T-helper 1 cell (primary cell): ENCODE measurements at regions not wholly inside any gene's neighbourhood (a gene's known extent, or its start where the extent isn't known, plus 50 kb on each side); places are given as distances from the start of the nearest gene placed in this dataset.
"Not testable (repeated sequence)": the region's sequence is repeated elsewhere in the genome, so short reads cannot be mapped to it uniquely, and the experiment has no call there.

Experiments used
- DNase-seq, 5 donors: peaks; one replicate each; pipeline ENCODE4 v3.0.0-alpha.2; 2012 to 2020

DNA sequence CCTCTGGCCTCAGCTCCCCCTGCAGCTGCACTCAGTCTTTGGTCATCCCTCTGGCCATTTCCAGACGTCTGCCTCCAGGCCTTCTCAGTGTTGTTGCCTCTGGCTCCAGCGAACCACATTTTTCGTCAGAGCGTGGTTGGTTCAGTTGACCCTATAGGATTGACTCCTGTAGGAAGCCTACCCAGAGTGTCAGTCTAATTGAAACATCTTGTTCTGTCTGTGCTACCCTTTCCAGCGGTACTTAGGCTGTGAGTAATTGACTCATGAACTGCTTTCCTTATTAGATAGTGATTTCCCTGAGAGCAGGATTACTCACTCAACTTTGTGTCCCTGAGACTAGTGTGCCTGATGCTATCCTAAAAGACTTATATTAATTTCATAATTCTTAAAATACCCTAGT is 373.2 kb downstream of the ATP23 start:
- DNase-seq = no peak

DNA sequence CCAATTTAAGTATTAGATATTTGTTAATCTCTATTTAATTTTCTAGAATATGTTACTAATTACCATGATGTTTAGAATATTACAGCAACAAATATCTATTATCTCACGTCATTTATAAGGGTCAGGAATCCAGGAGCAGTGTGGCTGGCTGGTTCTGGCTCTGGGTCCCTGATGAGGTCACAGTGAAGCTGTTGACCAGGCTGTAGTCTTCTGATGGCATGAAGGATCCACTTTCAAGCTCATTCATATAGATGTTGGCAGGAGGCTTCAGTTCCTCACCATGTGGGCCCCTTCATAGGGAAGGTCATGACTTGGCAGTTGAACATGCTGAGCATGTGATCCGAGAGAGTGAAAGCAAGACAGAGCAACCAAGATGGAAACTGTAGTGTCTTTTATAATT is 375.6 kb downstream of the ATP23 start:
- DNase-seq = no peak

DNA sequence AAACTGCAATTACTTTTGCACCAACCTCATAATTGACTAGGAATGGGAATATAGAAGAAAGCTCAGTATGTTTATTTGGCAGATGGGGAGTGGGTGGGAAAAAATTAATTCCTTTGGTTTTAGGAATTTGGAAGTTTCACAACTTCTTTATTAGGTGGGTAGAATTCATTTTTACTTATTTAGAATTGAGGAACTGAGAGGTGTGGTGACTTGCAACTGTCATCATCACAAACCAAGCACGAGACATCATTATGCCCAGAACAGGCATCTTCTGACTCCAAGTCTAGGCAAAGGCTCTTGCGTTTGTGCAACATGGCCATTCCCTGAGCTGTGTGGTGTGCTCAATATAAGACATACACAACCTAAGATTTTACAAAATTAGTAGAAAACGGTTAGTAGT is 380.0 kb downstream of the ATP23 start:
- DNase-seq = no peak

DNA sequence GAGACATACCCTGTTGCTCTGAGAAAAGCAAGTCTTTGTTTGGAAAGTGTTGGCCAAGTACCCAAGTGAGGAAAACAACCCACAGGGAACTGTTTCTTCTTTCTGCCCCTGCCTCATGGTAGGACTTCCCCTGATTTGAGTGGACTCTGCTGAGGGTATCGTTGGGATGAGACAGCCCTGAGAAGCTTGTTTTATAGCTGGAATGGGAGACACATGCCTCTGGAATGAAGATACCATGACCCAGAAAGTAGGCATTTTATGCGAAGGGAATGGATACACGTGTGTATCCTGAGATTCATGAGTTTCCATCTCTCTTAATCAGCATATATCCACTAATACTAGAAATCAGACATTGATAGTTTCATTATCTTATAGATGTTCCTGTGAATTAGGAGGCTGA is 382.3 kb downstream of the ATP23 start:
- DNase-seq = no peak

DNA sequence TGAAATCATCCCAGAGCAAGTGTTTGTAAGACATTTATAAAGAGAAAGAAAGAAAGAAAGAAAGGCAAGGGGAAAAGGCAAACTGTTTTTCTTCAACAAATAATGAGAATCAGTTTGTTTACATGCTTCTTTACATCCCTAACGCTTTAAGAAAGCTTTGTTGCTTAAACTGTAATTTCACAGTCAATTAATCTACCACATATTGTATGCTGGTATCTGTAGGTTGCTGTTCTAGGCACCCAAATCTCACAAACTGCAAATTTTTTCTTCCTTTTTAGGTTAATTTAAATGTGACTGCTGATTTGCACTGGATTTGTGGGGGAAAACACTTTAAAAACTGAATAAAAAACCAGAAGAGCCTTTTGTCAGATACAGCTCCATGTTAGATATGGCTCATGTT is 384.2 kb downstream of the ATP23 start:
- DNase-seq = no peak

DNA sequence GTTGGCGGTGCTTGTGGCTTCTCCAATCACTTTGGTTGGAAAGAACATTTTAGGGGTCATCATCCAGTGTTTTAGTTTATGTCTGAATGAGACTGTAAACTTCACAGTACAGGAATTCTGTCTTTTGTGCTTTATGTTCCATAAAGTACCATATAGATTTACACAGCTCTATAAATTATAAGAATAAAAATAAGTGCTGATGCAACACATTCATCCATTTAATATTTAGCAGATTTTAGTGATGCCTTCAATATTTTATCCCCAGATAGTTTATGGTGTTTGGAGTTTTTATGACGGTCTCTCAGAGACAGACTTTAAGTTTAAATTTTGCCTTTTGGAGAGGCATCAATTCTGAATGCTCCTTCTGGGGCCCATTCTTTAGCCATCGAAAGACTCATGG is 385.2 kb downstream of the ATP23 start:
- no peak for DNase-seq

DNA sequence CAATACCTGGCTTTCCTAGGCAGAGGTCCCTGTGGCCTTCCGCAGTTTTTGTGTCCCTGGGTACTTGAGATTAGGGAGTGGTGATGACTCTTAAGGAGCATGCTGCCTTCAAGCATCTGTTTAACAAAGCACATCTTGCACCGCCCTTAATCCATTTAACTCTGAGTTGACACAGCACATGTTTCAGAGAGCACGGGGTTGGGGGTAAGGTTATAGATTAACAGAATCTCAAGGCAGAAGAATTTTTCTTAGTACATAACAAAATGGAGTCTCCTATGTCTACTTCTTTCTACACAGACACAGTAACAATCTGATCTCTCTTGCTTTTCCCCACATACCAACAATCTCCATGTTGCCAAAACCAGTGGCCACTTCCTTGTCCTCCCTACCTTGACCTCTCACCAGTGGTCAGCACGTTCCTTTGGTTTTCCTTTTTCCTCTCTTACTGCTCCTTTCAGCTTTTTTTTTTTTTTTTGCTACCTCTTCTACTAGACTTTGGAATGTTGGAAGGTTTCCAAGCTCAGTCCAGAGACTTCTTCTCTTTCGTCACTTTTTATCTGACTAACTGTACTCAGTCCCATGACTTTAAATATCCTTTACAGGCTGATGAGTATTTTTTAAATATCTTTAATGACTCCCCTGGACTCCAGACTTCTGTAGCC is 395.3 kb downstream of the ATP23 start:
- not testable (repeated sequence) for DNase-seq

DNA sequence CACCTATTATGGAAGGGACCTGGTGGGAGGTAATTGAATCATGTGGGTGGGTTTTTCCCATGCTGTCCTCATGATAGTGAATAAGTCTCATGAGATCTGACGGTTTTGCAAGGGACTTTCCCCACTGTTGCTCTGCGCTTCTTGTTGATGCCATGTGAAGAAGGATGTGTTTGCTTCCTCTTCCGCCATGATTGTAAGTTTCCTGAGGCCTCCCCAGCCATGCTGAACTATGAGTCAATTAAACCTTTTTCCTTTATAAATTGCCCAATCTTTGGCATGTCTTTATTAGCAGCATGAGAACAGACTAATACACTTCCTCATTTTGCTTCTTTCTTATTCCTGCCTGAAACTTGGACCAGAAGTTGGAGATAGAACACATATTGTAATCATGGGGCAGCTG is 396.2 kb downstream of the ATP23 start:
- not testable (repeated sequence) for DNase-seq

DNA sequence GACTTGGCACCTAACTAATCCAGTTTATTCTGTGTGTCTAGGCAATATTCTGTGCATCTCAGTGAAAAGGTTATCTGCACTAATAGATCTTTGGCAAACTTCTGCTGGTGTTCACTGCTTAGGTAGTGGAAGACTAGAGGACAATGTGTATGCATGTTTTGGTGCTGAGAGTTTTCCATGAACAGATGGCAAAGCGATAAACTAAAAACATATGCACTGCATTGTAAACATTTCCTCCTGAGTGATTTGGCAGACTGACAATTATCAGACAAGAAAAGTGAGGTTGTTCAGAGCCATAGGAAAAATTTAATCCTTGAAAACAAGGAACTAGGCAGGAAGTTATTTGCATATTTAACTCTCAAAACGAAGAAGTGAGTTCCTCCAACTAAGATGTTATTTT is 400.4 kb downstream of the ATP23 start:
- no peak for DNase-seq

DNA sequence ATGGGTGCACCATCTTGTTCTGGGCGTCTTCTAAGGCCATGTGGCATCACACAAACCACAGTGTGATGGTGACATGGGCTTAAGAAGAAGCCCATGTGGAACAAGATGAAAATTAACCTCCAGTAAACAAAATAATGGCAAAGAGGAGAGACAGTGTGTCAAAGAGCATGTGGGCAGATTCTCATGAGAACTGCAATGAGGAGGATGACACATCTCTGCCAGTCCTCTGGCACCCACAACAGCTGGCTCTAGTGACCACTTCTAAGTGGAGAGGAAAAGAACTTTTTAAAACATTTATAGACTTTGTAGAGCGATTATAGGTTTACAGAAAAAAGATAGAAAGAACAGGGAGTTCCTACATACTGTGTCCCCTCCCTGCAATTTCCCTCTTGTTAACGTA is 401.4 kb downstream of the ATP23 start:
- no peak for DNase-seq

DNA sequence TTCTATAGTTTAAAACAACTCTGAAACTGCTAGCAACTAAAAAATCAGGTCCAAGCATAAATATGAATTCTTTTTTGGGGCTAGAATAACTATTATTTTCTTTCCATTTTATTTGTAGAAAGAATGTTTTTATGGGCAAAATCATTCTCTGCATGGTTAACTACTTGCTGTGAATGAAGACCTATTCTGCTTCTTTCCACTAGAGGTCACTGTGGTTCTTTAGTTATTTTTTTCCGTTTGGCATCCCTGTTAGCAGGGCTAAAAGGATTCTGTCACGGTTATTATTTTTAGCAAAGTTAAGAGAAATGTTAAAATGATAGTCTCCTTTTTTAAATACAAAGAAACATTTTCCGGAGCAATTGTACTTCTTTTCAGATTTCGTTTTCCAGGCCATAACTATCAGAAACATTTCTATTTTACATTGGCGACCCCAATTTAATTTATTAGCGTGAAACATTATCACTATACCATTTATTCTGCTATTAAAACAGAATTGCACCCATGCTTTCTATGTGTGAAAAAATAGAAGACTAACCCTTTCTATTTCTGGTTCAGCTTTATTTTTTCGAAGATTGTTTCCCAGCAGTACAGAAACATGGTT is 404.8 kb downstream of the ATP23 start:
- peak in 1 of 5 donors; percentile 22 for DNase-seq

DNA sequence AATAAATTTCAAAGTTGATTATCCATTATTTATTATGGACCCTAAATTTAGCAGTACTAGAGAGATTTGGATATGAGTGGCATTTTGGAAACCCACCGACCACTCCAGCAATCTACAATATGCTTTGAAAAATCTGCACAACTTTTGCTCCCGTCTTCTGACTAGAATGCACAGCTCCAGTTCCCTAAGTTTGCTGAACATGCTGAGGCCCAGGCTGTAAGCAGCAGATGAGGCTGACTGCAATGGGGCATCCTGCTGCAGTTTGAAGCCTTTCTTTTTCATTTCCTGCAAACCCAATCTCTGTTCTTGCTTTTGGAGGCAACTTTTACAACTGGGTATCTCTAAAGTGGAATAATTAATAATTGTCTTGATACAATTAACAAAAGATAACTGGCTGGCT is 405.8 kb downstream of the ATP23 start:
- no peak for DNase-seq

DNA sequence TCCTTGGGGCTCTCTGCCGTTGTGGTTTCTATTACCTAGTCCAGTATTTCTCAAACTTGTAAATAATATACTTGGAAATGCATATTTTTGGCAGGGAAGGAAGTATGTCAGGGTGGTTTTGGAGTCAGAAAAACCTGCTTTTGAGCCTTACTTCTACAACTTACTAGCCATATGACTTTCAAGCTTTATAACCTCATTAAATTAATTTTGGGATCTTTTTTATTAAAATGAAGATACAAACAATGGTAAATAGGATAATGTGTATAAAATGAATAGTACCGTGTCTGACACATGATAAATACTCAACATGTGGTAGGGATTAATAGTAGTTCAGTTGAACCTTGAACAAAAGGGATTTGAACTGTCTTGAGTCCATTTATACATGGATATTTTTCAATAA is 406.3 kb downstream of the ATP23 start:
- no peak for DNase-seq

DNA sequence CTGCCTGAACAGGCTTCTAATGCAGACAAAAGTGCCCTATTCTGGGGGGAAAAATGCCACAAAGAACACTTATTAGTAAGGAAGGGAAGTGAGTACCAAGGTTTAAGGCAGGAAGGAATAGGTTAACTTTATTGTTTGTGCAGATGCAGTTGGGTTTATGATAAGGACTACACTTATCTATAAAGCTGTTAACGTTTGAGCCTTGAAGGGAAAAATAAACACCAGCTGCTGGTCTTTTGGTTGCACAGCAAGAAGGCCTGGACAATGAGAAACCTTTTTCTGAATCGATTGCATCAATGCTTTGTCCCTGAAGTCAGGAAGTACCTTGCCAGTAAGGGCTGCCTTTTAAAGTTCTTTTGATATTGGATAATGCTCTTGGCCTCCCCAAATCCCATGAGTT is 407.8 kb downstream of the ATP23 start:
- DNase-seq = no peak

DNA sequence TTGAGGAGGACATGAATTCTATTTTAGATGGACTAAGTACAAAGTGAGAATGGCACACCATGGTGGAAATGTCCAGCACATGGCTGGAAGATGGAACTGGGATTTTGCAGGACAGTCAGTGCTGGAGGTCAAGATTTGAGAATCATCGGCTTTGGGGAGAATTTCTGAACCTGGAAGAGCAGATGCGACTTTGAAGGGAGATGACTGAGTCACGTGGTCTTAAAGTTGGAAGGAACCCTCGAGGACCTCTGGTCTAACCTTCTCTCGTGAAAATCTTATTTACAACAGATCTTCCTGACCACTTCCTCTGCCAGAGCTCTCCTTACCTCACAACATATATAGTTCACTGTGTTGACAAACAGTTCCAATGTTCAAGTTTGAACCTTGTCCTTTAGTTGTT is 415.4 kb downstream of the ATP23 start:
- no peak for DNase-seq

DNA sequence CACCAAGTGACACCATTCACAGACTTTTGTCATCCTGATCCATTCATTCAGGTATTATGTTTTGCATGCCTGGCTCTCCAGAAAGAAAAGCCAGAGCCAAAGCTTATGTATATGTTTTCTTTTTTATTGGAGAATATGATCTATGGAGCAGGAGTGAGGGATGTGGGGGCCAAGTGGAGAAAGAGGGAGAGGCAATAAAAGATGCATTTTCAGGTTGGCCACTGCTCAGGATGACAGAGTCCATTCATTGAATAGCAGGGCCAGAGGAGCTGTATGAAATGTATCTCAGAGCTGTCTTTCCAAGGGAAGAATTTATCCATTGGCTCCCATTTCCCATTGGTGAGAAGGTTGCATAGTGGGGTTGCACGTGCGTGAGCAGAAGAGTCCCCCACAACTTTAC is 416.1 kb downstream of the ATP23 start:
- no peak for DNase-seq

DNA sequence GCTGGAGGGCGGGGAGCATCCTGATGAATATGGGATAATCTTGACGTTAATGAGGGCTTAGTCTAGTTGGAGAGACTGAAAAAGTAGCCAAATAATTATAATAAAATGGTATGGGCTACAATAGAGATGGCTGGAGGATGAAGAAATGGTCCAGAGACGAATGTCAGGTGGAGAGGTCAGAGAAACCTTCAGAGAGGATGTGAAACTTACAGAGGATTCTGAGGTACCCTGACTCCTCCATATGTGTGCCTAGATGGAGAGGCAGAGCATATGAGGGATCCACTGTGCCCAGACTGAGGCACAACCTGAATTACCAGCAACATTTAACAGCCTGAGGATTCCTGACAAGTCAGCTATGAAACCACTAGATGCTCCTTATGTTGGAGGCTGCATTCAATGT is 417.0 kb downstream of the ATP23 start:
- no peak for DNase-seq

DNA sequence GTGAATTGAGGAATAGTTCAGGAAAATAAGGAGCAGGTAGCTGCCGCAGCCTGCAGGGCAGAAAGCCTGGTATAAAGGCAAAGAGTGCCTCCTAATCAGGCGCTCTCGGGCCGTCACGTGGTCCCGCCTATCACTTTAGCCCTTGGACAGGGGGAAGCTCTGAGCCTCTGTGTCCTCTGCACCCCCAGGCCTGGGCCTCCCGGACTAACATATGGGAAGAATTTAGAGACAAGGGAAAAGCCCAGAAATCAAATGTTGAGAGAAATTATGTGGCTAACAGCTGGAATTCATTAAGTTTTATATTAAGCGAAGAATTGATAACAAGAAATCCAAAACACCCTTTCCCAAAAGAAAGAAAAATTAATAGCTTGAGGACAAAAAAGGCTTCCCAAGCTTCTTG is 417.7 kb downstream of the ATP23 start:
- no peak for DNase-seq

DNA sequence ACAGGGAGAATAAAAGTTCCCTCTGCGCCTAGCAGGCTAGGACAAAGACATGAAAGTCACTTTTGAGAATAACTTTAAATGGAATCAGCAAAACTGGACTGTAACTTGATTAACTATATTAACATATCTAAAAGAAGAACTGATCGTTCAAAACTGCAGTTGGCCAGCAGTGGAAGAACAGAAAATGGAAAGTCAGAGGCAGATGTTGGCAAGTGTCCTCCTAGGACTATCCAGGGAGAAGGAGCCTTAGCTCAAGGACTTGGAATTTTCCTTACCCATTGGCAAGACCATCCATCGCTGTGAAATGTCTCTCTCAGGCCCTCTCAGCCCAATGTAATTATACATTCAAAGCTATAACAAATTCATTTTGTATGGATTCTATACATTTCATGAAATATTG is 419.7 kb downstream of the ATP23 start:
- DNase-seq = no peak

DNA sequence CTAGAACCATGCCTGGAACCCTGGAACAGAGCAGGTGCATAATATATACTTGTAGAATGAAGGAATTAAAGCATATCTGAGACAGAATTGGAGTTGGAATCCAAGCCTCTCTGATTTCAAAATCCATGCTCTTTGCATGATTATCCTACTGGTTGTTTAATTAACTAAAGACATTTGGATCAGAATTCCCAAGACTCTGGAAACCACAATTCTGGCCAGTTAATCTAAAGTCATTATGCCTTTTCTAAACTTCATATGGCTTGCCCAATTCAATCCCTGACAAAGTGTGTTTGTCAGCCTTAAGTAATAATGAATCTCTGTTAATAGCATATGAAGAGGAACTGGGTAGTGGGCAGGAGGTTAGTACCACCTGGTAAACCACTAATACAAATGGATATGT is 422.6 kb downstream of the ATP23 start:
- DNase-seq = no peak

DNA sequence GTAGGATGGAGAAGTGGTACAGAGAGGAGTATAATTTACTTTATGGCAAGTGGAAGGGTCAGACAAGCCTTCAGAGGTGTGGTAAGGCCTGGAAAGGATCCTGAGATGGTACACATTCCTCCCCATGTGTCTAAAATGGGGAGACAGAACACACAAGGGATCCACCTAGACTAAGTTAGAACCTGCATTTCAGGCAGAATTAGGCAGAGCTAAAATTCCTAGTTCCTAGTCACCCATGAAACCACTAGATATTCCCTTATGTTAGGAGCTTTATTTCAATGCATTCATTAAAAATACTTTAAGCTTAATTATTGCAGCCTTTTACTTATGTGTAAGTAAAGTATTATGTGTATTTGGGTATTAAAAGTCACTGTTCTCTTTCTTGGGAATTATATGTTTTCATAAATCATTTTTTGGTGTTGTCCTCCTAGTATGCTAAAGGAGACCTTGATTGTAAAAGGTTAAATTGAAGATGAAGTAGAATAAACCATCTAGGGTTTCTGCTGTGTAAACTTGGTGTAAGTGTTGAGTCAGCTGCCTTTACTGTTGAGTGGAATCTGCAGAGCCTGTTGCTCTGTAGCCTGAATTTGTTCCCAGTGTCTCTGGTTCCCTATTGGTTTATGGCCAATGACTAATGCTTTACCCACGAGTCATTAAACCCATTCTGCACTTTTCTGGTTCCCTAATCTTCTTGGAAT is 423.2 kb downstream of the ATP23 start:
- DNase-seq = no peak

DNA sequence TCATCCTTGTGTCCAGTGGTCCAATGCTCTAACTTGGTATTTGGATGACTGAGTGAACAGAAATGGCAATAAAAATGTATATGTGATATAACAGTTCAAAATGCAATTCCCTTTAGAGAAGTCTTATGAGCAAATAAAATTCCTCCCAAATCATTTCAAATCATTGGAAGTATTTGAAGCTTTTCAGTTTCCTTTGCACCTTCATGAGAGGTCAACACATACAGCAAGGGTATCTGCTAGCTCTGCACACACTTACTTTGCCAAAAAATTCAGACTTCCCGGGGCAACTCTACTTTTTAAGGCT is 423.7 kb downstream of the ATP23 start:
- no peak for DNase-seq

DNA sequence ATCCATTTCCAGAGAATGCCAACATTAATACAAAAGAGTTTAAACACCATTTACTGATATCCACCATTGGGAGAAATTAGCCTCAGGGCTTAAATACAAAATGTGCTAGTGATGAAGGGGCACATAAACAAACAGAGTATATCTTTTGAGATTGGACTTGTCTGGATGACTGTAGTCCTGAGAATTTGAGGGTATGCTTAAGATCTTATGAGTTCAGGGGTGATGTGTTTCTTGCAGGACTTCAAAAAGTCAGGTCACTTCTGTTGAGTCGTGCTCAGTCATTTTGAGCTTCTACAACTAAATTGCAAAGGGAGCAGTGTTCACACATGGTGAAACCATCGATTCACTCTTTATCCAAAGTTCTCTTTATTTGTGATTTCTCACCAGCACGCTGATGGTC is 425.7 kb downstream of the ATP23 start:
- DNase-seq = no peak

DNA sequence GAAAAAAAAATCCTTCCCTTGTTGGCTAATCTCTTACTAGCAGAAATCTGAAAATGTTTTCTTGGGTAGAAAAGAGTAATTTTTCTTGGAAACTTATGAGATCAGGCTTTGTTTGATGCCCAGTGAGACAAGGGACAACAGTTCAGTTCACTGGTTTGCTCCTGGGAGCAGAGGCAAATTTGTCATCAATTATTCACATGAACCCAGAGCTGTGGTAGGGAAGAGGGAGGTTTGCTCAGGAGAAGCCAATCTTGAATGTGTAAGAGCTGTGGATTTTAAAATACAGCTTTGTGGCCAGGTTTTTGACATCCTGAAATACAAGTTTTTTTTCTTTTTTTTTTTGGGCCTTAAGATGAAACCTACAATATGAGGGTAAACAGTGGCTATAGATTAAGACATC is 426.6 kb downstream of the ATP23 start:
- no peak for DNase-seq

DNA sequence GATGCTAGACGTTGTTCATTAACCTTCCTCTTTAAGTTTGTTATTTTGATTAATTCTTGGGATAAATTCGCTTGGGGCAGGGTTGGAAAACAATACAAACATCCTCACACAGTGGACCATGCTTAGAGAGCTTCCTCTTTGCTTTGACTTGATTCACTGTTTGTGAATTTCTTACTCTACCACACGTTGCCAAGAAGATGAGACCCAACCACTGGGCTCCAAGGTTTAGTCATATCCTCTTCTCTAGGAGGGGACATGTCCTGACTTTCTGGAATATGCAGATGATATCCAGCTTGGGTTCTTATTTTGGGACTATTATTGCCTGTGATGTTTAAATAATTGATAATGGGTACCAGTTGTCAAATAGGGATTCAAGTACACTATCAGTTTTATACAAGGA is 428.2 kb downstream of the ATP23 start:
- no peak for DNase-seq
